B cell (primary cell): ENCODE measurements at regions not wholly inside any gene's neighbourhood (a gene's known extent, or its start where the extent isn't known, plus 50 kb on each side); places are given as distances from the start of the nearest gene placed in this dataset.

ENCODE experiments used
- CTCF ChIP-seq: fragments of 200-600 bp; IDR thresholded peaks from one replicate; pipeline ENCODE4 v1.8.0; 2022; ENCODE audit warnings: antibody characterized with exemption, mild to moderate bottlenecking
- EZH2 ChIP-seq: IDR thresholded peaks from 2 replicates; pipeline ENCODE4 v1.6.1; 2012; ENCODE audit warnings: borderline replicate concordance, low read depth, mild to moderate bottlenecking, moderate library complexity, low read length; ENCODE audit not compliant: insufficient read depth, poor library complexity, severe bottlenecking

GRCh38 chr1:115505148-115505571, 136.6 kb upstream of the VANGL1 start:
- TF ChIP-seq CTCF (no peak), EZH2 (no peak)
